GM23338 (cell line): ENCODE measurements at regions not wholly inside any gene's neighbourhood (a gene's known extent, or its start where the extent isn't known, plus 50 kb on each side); places are given as distances from the start of the nearest gene placed in this dataset.

ENCODE experiments used
- CREB1 ChIP-seq: fragments of 250-450 bp; sonication (Bioruptor Pico); IDR thresholded peaks from 2 replicates; pipeline ENCODE4 v1.5.0; 2020; ENCODE audit warnings: low read depth, mild to moderate bottlenecking, moderate library complexity
- CTCF ChIP-seq, 2 experiments: fragments of 200-600 bp in 1 of 2; sonication (generic) in 1 of 2; conservative IDR thresholded peaks; 2 replicates each; pipeline versions ENCODE4 v1.5.1 to v1.6.1; 2016 to 2017; ENCODE audit warnings: antibody characterized with exemption in 2 of 2, low read depth in 2 of 2, mild to moderate bottlenecking in 2 of 2, moderate library complexity in 1 of 2
- EZH2 ChIP-seq: fragments of 200-600 bp; sonication (generic); IDR thresholded peaks from one replicate; pipeline ENCODE4 v1.8.0; 2017; ENCODE audit warnings: antibody characterized with exemption, mild to moderate bottlenecking, low read depth; ENCODE audit not compliant: unreplicated experiment
- EZH2phosphoT487 ChIP-seq: fragments of 200-600 bp; sonication (generic); IDR thresholded peaks from one replicate; pipeline ENCODE4 v1.8.1; 2018; ENCODE audit warnings: antibody characterized with exemption; ENCODE audit not compliant: unreplicated experiment
- JUNB ChIP-seq: IDR thresholded peaks from one replicate; pipeline ENCODE4 v1.6.1; 2016; ENCODE audit warnings: antibody characterized with exemption; ENCODE audit not compliant: unreplicated experiment
- NANOG ChIP-seq: IDR thresholded peaks from 2 replicates; pipeline ENCODE4 v1.6.1; 2016; ENCODE audit warnings: antibody characterized with exemption, borderline replicate concordance
- POLR2AphosphoS5 ChIP-seq: IDR thresholded peaks from 2 replicates; pipeline ENCODE4 v1.6.1; 2016; ENCODE audit warnings: antibody characterized with exemption, low read depth
- STAT1 ChIP-seq: IDR thresholded peaks from one replicate; pipeline ENCODE4 v1.6.1; 2016; ENCODE audit warnings: antibody characterized with exemption; ENCODE audit not compliant: unreplicated experiment
- ZNF114 ChIP-seq: fragments of 250-450 bp; sonication (Bioruptor Pico); IDR thresholded peaks from 2 replicates; pipeline ENCODE4 v1.5.0; 2020; ENCODE audit warnings: mild to moderate bottlenecking, moderate library complexity
- ZNF331 ChIP-seq: fragments of 250-450 bp; sonication (Bioruptor Pico); IDR thresholded peaks from 2 replicates; pipeline ENCODE4 v1.5.0; 2020; ENCODE audit warnings: low read depth, mild to moderate bottlenecking, moderate library complexity
- TF ChIP-seq, protein P1 (sequence below): IDR thresholded peaks from one replicate; pipeline ENCODE4 v1.6.1; 2018; ENCODE audit warnings: antibody characterized with exemption; ENCODE audit not compliant: unreplicated experiment
- TF ChIP-seq, protein P2 (sequence below): IDR thresholded peaks from 2 replicates; pipeline ENCODE4 v1.6.1; 2016; ENCODE audit warnings: antibody characterized with exemption

GRCh38 chr10:71029411-71029892 is 141.1 kb upstream of the PCBD1 start:
- no peak for TF ChIP-seq EZH2
- TF ChIP-seq EZH2phosphoT487 = no peak
- TF ChIP-seq CTCF (conservative IDR thresholded peaks at IDR 0.05; ENCODE audit: low read depth in 2 of 2) = no peak
- no peak for TF ChIP-seq POLR2AphosphoS5
- TF ChIP-seq CREB1 (CRISPR knock-in tag) = no peak
- no peak for TF ChIP-seq ZNF114 (CRISPR knock-in tag)
- no peak for TF ChIP-seq JUNB
- TF ChIP-seq, protein P1, sequence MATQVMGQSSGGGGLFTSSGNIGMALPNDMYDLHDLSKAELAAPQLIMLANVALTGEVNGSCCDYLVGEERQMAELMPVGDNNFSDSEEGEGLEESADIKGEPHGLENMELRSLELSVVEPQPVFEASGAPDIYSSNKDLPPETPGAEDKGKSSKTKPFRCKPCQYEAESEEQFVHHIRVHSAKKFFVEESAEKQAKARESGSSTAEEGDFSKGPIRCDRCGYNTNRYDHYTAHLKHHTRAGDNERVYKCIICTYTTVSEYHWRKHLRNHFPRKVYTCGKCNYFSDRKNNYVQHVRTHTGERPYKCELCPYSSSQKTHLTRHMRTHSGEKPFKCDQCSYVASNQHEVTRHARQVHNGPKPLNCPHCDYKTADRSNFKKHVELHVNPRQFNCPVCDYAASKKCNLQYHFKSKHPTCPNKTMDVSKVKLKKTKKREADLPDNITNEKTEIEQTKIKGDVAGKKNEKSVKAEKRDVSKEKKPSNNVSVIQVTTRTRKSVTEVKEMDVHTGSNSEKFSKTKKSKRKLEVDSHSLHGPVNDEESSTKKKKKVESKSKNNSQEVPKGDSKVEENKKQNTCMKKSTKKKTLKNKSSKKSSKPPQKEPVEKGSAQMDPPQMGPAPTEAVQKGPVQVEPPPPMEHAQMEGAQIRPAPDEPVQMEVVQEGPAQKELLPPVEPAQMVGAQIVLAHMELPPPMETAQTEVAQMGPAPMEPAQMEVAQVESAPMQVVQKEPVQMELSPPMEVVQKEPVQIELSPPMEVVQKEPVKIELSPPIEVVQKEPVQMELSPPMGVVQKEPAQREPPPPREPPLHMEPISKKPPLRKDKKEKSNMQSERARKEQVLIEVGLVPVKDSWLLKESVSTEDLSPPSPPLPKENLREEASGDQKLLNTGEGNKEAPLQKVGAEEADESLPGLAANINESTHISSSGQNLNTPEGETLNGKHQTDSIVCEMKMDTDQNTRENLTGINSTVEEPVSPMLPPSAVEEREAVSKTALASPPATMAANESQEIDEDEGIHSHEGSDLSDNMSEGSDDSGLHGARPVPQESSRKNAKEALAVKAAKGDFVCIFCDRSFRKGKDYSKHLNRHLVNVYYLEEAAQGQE = no peak
- TF ChIP-seq, protein P2, sequence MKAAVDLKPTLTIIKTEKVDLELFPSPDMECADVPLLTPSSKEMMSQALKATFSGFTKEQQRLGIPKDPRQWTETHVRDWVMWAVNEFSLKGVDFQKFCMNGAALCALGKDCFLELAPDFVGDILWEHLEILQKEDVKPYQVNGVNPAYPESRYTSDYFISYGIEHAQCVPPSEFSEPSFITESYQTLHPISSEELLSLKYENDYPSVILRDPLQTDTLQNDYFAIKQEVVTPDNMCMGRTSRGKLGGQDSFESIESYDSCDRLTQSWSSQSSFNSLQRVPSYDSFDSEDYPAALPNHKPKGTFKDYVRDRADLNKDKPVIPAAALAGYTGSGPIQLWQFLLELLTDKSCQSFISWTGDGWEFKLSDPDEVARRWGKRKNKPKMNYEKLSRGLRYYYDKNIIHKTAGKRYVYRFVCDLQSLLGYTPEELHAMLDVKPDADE = no peak
- TF ChIP-seq ZNF331 (CRISPR knock-in tag) = no peak
- no peak for TF ChIP-seq STAT1
- TF ChIP-seq NANOG = no peak
